Smooth muscle cell (in vitro differentiated cells): ENCODE measurements at regions not wholly inside any gene's neighbourhood (a gene's known extent, or its start where the extent isn't known, plus 50 kb on each side); places are given as distances from the start of the nearest gene placed in this dataset.

Experiments
- DNase-seq: peaks from one replicate; lab custom pipeline; 2025; ENCODE audit not compliant: unreplicated experiment; lab: John Stamatoyannopoulos, UW
- H2AFZ ChIP-seq: fragments of 200-600 bp; sonication (generic); 2 replicates; pipeline ENCODE4 v1.6.0; 2016; ENCODE audit warnings: antibody characterized with exemption, low read depth, mild to moderate bottlenecking
- H3F3A ChIP-seq: fragments of 200-600 bp; sonication (generic); 2 replicates; pipeline ENCODE4 v1.6.0; 2017; ENCODE audit warnings: antibody characterized with exemption, low read depth
- H3K27ac ChIP-seq: fragments of 200-600 bp; sonication (generic); 2 replicates; pipeline ENCODE4 v1.5.1; 2016; ENCODE audit warnings: low read depth, mild to moderate bottlenecking
- H3K27me3 ChIP-seq: fragments of 200-600 bp; sonication (generic); 2 replicates; pipeline ENCODE4 v1.6.1; 2016; ENCODE audit warnings: low read depth, mild to moderate bottlenecking
- H3K36me3 ChIP-seq: fragments of 200-600 bp; sonication (generic); 2 replicates; pipeline ENCODE4 v1.5.1; 2016; ENCODE audit warnings: low read depth
- H3K4me1 ChIP-seq: fragments of 200-600 bp; sonication (generic); 2 replicates; pipeline ENCODE4 v1.5.1; 2016; ENCODE audit warnings: low read depth
- H3K4me2 ChIP-seq: fragments of 200-600 bp; sonication (generic); 2 replicates; pipeline ENCODE4 v1.6.0; 2016; ENCODE audit warnings: mild to moderate bottlenecking
- H3K4me3 ChIP-seq: fragments of 200-600 bp; sonication (generic); 2 replicates; pipeline ENCODE4 v1.5.1; 2016; ENCODE audit warnings: mild to moderate bottlenecking
- H3K79me2 ChIP-seq: fragments of 200-600 bp; sonication (generic); 2 replicates; pipeline ENCODE4 v1.6.0; 2016; ENCODE audit warnings: low read depth, mild to moderate bottlenecking
- H3K9ac ChIP-seq: fragments of 200-600 bp; sonication (generic); 2 replicates; pipeline ENCODE4 v1.6.0; 2016; ENCODE audit warnings: low read depth
- H3K9me3 ChIP-seq: fragments of 200-600 bp; sonication (generic); replicated peaks from 2 replicates; pipeline ENCODE4 v1.5.1; 2016; ENCODE audit warnings: low read depth
- H4K20me1 ChIP-seq: fragments of 200-600 bp; sonication (generic); 2 replicates; pipeline ENCODE4 v1.6.0; 2016; ENCODE audit warnings: low read depth
- WGBS: methylation state at CpG from one replicate; pipeline ENCODE4 v1.1.7; 2016; ENCODE audit warnings: low lambda C conversion rate; 5-methylcytosine and 5-hydroxymethylcytosine counted together
- TF ChIP-seq, protein P1 (sequence below): fragments of 200-600 bp; sonication (generic); IDR thresholded peaks from 2 replicates; pipeline ENCODE4 v1.5.1; 2017; ENCODE audit warnings: borderline replicate concordance, mild to moderate bottlenecking, antibody characterized with exemption; ENCODE audit not compliant: insufficient read depth, poor library complexity, severe bottlenecking

DNA sequence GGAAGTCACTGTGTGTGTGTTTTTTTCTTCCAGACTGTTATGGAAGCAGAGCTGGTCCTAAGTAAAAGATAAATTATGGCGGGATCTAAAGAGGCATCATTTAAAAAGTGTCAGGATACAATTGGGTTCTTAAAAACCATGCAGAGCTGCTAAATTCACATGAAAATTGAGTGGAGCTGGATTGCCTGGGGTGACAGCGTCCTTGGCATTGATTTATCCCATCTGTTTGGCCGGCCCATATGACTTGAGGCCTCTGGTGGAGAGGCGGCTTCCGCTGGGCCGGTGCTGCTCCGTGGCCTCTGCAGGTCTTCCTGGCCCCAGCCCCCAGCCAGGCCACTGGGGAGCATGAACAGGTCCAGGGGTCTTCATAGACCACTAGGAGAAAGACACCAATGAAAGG, 165.5 kb downstream of the GLI2 start:
- Histone ChIP-seq H3K4me3 (no peak overlapping the region), H3K4me1 (peaks cover 44% of the 10 kb centered on the region), H2AFZ (no peak overlapping the region), H3K9ac (no peak overlapping the region), H3K4me2 (no peak overlapping the region), H3K27me3 (no peaks in the 10 kb centered on the region), H3K36me3 (no peaks in the 10 kb centered on the region), H3K9me3 (no peaks in the 10 kb centered on the region), H4K20me1 (peaks cover 55% of the 10 kb centered on the region), H3K79me2 (peaks cover 25% of the 10 kb centered on the region), H3F3A (no peaks in the 10 kb centered on the region), H3K27ac (no peak overlapping the region)
- WGBS: 86% methylated on average over 7 of the region's 7 CpGs
- no peak for DNase-seq
- TF ChIP-seq, protein P1, sequence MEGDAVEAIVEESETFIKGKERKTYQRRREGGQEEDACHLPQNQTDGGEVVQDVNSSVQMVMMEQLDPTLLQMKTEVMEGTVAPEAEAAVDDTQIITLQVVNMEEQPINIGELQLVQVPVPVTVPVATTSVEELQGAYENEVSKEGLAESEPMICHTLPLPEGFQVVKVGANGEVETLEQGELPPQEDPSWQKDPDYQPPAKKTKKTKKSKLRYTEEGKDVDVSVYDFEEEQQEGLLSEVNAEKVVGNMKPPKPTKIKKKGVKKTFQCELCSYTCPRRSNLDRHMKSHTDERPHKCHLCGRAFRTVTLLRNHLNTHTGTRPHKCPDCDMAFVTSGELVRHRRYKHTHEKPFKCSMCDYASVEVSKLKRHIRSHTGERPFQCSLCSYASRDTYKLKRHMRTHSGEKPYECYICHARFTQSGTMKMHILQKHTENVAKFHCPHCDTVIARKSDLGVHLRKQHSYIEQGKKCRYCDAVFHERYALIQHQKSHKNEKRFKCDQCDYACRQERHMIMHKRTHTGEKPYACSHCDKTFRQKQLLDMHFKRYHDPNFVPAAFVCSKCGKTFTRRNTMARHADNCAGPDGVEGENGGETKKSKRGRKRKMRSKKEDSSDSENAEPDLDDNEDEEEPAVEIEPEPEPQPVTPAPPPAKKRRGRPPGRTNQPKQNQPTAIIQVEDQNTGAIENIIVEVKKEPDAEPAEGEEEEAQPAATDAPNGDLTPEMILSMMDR: no peak

DNA sequence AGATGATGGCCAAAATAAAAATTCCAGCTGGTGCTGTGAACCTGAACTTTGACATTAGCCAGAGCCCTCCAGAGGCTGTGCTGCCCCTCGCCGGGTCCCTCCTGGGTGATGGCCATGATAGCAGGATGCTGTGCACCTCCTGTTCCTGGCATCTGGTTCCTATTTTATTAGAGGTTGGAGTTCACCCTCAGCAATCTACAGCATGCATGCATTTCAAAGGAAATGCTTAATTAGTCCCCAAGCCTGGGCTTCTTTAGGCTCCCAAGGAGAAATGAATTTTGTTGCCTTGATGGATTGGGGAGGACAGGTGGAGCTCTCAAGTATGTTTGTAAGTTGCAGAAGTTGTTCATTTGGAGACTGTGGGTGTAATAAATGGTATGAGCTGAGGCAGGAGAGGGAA, 166.9 kb downstream of the GLI2 start:
- WGBS: 88% methylated on average over 2 of the region's 2 CpGs
- Histone ChIP-seq H3K4me3 (no peak overlapping the region), H3K27me3 (no peaks in the 10 kb centered on the region), H3F3A (no peaks in the 10 kb centered on the region), H3K9me3 (no peaks in the 10 kb centered on the region), H3K36me3 (no peaks in the 10 kb centered on the region), H3K9ac (no peak overlapping the region), H3K4me2 (no peak overlapping the region), H4K20me1 (peaks cover 69% of the 10 kb centered on the region), H3K4me1 (peaks cover 32% of the 10 kb centered on the region), H3K27ac (no peak overlapping the region), H2AFZ (no peak overlapping the region), H3K79me2 (peaks cover 24% of the 10 kb centered on the region)
- DNase-seq: no peak
- TF ChIP-seq, protein P1: no peak

DNA sequence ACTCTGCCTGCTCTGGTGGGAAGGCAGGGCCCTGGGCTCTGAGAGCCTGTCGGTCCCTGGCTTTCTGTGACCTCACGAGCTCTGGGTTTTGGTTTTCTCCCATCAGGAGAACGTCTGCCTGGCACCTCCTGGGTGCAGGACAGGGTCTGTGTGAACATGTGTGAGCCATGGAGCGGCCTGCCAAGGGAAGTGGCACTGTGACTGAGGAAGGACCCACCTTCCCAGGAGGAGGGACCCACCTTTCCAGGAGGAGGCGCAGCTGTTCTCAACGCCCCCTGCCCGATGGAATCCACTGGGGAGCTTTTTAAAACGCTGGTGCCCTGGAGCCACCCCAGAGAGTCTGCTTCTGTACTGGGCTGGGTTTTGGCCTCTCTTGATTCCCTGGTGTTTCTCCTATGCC, 168.7 kb downstream of the GLI2 start:
- no peaks in the 10 kb centered on the region for H3K36me3 ChIP-seq

DNA sequence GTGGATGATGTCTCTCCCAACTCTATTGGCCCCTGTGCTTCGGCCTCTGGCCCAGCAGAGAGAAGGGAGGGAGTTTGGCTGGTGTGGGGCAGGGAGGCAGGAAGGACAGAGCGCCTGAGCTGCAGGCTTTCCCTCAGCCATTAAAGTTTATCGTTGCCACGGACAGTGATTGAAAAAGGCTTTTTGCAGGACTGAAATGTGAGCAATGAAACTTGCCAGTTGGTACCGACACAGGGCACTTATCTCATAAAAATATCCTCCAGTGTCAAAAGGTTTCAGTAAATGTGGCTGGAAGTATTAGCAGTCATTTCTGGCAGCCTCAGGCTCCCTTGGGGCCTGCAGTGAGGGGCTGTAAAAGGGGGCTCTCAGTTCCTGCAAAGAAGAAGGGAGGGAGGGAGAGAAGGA, 169.2 kb downstream of the GLI2 start:
- Histone ChIP-seq H3K27me3 (no peaks in the 10 kb centered on the region), H3K4me3 (no peak overlapping the region), H2AFZ (no peak overlapping the region), H3K9ac (no peak overlapping the region), H4K20me1 (peaks cover 73% of the 10 kb centered on the region), H3K79me2 (peaks cover 30% of the 10 kb centered on the region), H3K4me1 (peaks cover 12% of the 10 kb centered on the region), H3K27ac (no peak overlapping the region), H3F3A (no peaks in the 10 kb centered on the region), H3K36me3 (no peaks in the 10 kb centered on the region), H3K4me2 (no peak overlapping the region), H3K9me3 (no peaks in the 10 kb centered on the region)
- TF ChIP-seq, protein P1: no peak
- WGBS: 22% methylated on average over 5 of the region's 5 CpGs
- DNase-seq: no peak

More for the DNA sequence above, 168.7 kb downstream of the GLI2 start:
- Histone ChIP-seq H2AFZ (no peak overlapping the region), H3F3A (no peaks in the 10 kb centered on the region), H3K4me2 (no peak overlapping the region), H3K4me3 (no peak overlapping the region), H3K4me1 (peaks cover 16% of the 10 kb centered on the region), H4K20me1 (peaks cover 77% of the 10 kb centered on the region), H3K9me3 (no peaks in the 10 kb centered on the region), H3K79me2 (peaks cover 30% of the 10 kb centered on the region), H3K9ac (no peak overlapping the region), H3K27ac (no peak overlapping the region), H3K27me3 (no peaks in the 10 kb centered on the region)
- TF ChIP-seq, protein P1: no peak
- no peak for DNase-seq
- 80% methylated on average over 8 of the region's 8 CpGs for WGBS
